ENCODE measurements at regions not wholly inside any gene's neighbourhood (a gene's known extent, or its start where the extent isn't known, plus 50 kb on each side); places are given as distances from the start of the nearest gene placed in this dataset.

- no peak for DNase-seq (ENCODE audit: low read depth)
Observed at GRCh38 chr10:111354859-111355258, 278.0 kb downstream of the ADRA2A start.

GRCh38 chr10:111356571-111356970, 279.7 kb downstream of the ADRA2A start:
- DNase-seq (ENCODE audit: low read depth) = no peak

DNA sequence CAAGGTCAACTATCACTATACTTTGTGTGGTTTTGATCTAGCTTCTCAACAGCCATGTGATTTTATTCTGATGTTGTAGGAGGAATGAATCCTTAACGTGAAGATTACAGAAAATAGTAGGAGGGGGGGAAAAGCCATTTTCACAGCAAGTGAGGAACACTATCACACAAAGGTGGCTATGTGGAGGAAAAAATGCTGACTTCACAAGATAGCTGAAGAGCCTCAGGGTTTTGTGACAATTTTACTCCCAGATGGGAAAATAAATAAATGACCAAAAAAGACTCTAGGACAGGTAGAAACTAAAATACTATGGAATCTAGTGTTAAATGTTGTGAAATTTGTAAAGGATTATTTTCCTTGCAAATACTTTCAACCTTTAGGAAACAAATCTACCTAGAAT, 281.0 kb downstream of the ADRA2A start:
- DNase-seq (ENCODE audit: low read depth) = no peak

GRCh38 chr10:111360260-111360925, 283.6 kb downstream of the ADRA2A start:
- DNase-seq (ENCODE audit: low read depth) = no peak

DNA sequence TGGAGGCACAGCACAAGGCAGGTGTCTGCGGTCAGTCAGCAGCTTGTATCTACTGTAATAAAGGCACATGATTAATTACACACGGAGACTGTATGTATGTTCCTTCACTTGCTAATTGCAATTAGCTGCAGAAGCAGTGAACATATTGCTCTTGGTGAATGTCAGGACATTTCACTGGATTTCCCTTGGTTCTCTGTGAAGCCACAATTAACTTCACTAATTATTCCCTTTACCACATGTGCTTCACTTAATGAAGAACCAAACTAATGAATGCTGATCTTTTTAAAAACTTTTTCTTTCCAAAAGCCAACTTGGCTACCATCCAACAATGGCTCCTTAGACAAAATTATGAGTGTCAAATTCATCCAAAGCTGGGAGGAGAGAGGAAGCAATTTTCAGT, 290.7 kb downstream of the ADRA2A start:
- no peak for DNase-seq (ENCODE audit: low read depth)

GRCh38 chr10:111370101-111370500, 293.3 kb downstream of the ADRA2A start:
- no peak for DNase-seq (ENCODE audit: low read depth)

DNA sequence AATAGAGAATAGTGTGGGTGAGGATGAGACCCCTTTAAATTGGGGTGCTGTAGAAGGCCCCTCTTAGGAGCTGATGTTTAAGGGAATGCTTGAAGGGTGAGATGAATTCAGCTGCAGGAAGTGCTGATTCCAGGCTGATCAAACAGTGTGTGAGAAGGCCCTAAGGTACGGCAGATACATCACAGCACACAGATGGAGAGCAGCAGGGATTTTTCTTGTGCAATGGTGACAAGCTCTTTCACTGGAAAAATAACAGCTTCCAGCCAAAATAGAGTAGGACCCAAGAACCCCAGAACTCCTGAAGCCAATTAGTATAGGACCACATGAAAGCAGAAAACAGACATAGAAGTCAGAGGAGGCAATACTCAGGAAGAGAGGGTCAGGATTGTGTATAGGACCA, 296.9 kb downstream of the ADRA2A start:
- DNase-seq (ENCODE audit: low read depth) = no peak

DNA sequence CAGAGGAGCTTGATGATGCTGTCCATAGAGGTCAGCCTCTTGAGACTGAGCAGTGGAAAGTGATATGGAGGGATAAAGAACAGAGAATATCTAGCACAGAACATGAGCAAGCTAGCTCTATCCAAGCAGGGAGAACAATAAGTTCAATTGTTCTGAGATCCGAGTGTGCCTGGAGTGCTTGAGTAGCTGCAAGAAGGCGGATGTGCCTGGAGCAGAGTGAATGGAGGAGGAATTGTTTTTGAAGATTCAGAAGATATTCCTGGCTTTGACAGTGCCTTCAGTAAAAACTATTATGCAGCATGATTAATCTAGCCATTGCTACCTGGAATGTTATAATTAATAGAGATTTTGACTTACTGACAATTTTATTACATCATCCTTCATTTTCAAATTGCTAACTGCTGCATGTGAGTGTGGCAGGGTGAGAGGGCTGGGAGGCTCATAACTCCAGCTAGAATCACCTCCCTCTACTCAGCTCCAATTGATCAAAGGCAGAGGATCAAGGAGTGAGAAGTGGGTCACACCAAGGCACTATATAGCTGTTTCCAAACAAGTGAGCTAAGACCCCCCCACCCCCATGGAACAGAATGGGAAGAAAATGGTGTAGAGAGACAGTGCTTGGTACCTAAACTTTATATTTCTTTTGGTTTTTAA, 302.8 kb downstream of the ADRA2A start:
- no peak for DNase-seq (ENCODE audit: low read depth)

DNA sequence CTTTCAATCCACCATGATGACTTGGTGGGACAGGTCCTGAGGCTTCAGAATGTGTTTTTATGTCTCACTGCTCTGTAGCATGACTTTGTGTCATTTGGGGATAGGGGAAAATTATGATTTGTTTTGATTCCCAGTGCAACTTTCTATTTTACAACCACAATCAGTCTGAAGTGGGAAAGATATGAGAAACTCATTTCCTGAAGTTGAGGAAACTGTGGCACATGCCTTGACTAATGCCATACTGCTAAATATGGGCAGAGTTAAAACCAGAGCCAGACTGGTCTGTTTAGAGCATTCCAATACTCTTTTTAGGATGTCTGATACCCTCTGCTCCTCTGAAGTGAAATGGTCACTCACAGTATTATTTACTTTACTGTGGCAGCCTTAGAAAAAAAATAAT, 307.7 kb downstream of the ADRA2A start:
- DNase-seq (ENCODE audit: low read depth) = no peak

DNA sequence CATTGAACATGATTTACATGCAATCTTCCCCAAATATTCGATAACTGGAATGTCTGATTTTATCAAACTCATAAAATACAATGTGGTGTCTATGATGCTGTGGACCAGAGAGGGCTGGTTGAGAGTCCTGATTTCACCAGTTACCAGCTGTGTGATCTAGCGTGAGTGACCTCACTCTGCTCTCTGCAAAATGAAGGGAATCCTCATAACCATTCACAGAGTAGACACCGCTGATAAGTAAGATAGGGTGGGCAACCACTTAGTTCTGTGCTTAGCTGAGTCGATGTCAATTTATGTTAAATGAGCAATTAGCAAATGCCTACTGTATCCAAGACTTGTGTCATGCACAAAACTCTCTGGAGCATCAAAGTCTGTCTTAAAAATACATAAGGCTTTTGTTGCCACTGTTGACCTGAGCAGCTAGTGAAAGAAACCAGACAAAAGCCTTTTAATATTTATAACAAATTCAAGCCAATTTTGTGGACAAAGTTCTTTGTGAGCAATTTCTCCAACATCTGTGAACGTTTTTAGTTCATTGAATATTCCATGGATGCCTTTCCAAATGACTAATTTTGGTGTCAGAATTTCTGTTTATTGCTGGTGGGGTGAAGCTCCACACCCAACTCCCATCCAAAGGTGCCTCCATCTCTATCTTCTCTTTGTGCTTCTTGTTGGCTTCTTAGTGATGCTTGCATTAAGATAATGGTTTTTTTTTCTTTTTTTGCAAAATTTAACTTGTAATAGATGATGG, 314.2 kb downstream of the ADRA2A start:
- no peak for DNase-seq (ENCODE audit: low read depth)

DNA sequence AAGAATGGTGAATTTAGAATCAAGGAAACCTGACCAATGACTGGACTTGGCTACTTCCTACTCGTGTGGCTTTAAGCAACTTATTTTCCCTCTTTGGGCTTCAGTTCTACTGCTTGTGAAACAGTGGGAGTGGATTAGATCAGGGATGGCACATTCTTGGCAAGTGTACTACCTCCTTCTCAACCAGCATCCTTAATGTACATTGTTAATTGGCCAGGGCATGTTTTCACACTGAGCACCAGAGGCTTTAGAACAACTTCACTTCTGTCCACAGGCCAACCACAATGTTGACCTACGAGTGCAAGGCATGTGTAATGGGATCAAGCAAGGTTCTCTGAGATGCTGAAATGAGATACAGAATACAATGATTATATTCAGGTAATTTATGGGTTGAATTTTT, 315.3 kb downstream of the ADRA2A start:
- no peak for DNase-seq (ENCODE audit: low read depth)

DNA sequence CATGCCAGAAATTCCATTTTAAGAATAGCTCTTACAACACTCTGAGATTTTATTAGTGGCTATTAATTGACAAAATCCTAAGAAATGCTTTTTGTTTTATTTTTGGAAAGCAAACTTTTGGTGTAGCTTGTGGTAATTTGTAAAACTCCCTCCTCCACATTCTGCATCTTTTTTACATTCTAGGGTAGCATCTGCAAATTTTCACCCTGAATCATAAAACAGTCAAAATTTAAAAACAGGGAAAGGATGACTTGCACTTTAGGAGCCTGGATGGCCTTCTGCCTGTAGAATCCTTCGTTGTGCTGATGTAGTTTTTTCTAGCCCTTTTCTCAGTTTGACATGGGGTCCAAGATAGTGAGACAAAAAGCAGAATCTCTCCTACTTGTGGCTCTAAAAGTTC, 316.1 kb downstream of the ADRA2A start:
- DNase-seq (ENCODE audit: low read depth) = no peak

DNA sequence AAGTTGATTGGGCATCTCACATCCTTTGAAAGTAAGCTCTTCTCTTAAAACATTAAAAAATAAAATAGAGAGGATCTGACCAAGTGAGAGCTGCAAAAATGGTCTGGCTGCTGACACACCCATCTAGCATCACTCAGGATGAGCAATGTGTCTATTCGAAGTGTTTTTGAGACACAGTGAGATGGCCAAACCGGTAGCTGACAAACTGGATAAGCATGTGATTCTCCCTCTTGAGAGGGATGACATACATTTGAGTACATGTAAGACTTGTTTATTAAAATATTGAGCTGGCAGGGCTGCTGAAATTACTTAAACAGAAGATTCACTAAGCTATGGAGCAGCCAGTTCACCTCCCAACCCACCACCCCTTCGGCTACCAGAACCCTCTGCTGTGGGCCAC, 333.9 kb downstream of the ADRA2A start:
- DNase-seq (ENCODE audit: low read depth) = no peak

DNA sequence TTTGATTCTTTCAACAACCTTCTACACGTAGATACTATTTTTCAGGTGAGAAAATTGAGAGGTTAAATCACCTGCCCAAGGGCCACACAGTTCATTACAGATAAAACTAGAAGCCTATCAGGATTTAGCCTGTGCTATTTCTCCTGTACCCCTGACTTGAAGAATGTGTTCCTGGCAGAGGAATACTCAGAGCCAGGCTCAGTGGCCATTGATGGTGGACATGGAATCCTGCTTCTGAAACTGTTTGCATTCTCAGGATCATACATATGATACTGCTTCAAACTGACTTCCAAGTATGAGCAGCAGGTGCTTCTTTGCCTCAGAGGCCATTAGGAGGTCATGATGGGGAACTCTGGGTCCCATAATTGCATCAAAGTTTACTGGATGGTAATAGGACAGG, 348.6 kb downstream of the ADRA2A start:
- DNase-seq (ENCODE audit: low read depth) = no peak

GRCh38 chr10:111429288-111430028, 352.6 kb downstream of the ADRA2A start:
- no peak for DNase-seq (ENCODE audit: low read depth)

DNA sequence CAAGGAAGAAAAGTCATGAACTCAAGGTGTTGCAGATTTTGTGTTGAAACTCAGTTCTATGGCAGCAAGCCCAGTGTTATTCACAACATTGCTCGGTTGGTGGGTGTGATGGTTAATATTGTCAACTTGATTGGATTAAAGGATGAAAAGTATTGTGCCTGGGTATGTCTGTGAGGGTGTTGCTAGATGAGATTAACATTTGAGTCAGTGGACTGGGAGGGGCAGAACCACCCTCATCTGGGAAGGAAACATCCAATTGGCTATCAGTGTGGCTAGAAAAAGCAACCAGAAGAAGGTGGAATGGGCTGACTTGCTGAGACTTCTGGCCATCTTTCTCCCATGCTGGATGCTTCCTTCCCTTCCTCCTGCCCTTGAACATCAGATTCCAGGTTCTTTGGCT, 353.2 kb downstream of the ADRA2A start:
- no peak for DNase-seq (ENCODE audit: low read depth)

DNA sequence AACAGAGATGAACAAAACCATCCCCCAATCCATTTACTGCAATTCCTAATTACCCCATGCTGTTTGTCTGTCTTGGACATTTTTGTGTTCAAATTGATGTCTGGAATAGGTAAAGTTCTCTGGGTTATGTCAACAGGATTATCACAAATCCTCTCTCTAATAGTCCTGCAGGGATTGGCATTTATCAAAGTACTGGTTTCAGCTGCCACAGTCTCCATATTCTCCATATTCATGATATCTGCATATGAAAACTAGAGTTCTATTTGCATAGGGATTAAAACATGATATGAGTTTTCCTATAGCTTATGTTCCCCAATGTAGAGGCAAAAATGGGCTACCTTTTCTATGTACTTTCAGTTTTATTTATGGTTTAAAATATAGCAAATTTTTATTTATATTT, 355.8 kb downstream of the ADRA2A start:
- no peak for DNase-seq (ENCODE audit: low read depth)

DNA sequence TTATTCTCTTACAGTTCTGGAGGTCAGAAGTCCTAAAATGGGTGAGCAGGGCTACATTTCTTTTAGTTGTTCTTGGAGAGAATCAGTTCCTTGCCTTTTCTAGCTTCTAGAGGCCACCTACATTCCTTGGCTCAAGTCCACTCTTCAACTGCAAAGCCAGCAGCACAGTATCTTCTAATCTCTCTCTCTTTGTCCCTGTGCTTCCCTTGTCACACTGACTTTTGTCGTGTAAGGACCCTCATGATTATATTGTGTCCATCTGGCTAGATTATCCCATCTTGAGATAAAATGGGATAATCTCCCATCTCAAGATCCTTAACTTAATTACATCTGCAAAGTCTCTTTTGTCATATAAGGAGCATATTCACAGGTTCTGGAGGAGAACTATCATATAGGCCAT, 359.0 kb downstream of the ADRA2A start:
- DNase-seq (ENCODE audit: low read depth) = no peak

- DNase-seq (ENCODE audit: low read depth) = no peak
Observed at GRCh38 chr10:111439034-111439842, 362.4 kb downstream of the ADRA2A start.

- DNase-seq (ENCODE audit: low read depth) = no peak
Observed at GRCh38 chr10:111440501-111440900, 363.7 kb downstream of the ADRA2A start.

- DNase-seq (ENCODE audit: low read depth) = no peak
Observed at GRCh38 chr10:111445667-111446066, 368.8 kb downstream of the ADRA2A start.

DNA sequence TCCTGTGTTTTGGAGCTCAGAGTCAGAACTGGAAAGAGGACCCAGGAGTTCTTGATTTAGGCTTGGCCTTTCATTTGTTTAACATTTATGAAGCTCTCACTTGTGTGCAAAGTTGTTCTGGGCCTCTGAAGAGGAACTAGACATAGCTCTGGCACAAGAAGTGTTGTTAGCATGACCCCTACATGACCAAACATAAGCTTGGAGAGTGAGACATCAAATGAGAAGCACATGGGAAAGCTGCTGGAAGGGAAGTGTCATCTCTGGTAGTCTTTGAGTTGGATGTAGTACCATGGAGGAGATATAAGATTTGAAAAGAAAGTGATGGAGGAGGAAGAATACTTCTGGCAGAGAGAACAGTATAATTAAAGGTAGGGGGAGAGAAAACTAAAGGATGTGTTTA, 370.1 kb downstream of the ADRA2A start:
- no peak for DNase-seq (ENCODE audit: low read depth)
